WI38 (cell line): ENCODE measurements at regions not wholly inside any gene's neighbourhood (a gene's known extent, or its start where the extent isn't known, plus 50 kb on each side); places are given as distances from the start of the nearest gene placed in this dataset.

Experiments used
- H3K4me3 ChIP-seq: 2 replicates; pipeline ENCODE4 v1.5.1; 2011; ENCODE audit warnings: low read depth, mild to moderate bottlenecking, control low read depth, low read length
- TF ChIP-seq, protein P1 (sequence below): IDR thresholded peaks from 2 replicates; pipeline ENCODE4 v1.5.1; 2012; ENCODE audit warnings: low read depth, mild to moderate bottlenecking, control low read depth, low read length

- TF ChIP-seq, protein P1, sequence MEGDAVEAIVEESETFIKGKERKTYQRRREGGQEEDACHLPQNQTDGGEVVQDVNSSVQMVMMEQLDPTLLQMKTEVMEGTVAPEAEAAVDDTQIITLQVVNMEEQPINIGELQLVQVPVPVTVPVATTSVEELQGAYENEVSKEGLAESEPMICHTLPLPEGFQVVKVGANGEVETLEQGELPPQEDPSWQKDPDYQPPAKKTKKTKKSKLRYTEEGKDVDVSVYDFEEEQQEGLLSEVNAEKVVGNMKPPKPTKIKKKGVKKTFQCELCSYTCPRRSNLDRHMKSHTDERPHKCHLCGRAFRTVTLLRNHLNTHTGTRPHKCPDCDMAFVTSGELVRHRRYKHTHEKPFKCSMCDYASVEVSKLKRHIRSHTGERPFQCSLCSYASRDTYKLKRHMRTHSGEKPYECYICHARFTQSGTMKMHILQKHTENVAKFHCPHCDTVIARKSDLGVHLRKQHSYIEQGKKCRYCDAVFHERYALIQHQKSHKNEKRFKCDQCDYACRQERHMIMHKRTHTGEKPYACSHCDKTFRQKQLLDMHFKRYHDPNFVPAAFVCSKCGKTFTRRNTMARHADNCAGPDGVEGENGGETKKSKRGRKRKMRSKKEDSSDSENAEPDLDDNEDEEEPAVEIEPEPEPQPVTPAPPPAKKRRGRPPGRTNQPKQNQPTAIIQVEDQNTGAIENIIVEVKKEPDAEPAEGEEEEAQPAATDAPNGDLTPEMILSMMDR: no peak
- H3K4me3 ChIP-seq: no peak overlapping the region
Observed at GRCh38 chr14:87231336-87232026, 761.5 kb downstream of the GALC start.

DNA sequence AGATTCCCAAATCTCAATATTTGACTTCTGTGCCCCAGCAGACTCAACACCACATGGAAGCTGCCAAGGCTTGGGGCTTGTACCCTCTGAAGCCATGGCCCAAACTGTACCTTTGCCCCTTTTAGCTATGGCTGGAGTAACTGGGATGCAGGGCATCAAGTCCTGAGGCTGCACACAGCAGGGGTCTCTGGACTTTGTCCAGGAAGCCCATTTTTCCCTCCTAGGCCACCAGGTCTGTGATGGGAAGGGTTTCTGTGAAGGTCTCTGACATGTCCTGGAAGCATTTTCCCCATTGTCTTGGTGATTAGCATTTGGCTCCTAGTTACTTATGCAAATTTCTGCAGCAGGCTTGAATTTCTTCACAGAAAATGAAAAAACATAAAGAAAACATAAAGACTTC, 762.3 kb downstream of the GALC start:
- TF ChIP-seq, protein P1: no peak
- no peak overlapping the region for H3K4me3 ChIP-seq

GRCh38 chr14:87229131-87229530, 763.9 kb downstream of the GALC start:
- H3K4me3 ChIP-seq: no peak overlapping the region
- TF ChIP-seq, protein P1: no peak

- no peak overlapping the region for H3K4me3 ChIP-seq
- TF ChIP-seq, protein P1: no peak
Observed at GRCh38 chr14:87217023-87217422, 776.0 kb downstream of the GALC start.

- TF ChIP-seq, protein P1: no peak
- no peak overlapping the region for H3K4me3 ChIP-seq
Observed at GRCh38 chr14:87214558-87214957, 778.4 kb downstream of the GALC start.

DNA sequence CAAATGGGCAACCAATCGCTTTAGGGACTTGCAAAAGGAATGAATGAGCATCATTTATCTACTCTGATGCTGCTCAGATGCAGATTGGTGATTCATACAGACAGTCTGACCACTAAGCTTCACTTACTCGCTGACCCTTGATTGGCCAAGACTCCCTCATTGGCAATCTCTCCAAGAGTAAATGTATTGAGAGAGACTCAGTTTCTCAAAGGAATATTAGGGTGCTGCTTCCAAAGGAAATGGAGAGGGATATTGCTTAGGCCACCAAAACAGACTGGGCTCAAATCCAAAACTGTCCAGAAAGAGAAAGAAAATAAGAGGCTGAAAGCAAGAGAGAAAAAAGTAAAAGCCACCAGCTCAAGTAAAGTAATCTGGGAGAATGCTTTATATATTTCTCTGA, 785.2 kb downstream of the GALC start:
- H3K4me3 ChIP-seq: no peak overlapping the region
- TF ChIP-seq, protein P1: no peak

DNA sequence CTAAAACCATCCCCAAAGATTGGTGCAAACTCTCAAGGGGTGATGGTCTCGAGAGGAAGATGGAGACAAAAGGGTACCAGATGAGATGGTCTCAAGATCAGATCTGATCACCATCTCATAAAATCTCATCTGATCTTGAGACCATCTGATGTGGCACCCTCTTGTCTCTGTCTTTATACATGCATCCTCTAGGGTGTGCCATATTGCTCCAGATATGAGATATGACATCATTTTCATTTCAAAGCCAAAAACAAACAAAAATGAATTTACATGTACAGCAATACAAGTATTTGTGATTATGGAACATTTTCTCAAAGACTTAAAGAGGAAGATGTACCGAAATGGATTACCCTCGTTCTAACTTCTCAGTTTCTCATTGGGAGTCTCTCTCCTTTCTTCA, 787.2 kb downstream of the GALC start:
- no peak overlapping the region for H3K4me3 ChIP-seq
- TF ChIP-seq, protein P1: no peak
